ENCODE measurements at regions not wholly inside any gene's neighbourhood (a gene's known extent, or its start where the extent isn't known, plus 50 kb on each side); places are given as distances from the start of the nearest gene placed in this dataset.

- Histone ChIP-seq H3K9ac (ENCODE audit: low read length) (no peak overlapping the region), H3K9me2 (ENCODE audit: insufficient read depth, low read length) (no peaks in the 10 kb centered on the region), H3K9me3 (ENCODE audit: low read length) (no peaks in the 10 kb centered on the region), H2AFZ (ENCODE audit: low read depth, low read length) (no peak overlapping the region), H3K36me3 (ENCODE audit: insufficient read depth, low read length) (no peaks in the 10 kb centered on the region), H3F3A (ENCODE audit: insufficient read depth, low read length, poor library complexity, severe bottlenecking) (no peaks in the 10 kb centered on the region), H3K79me2 (replicated peaks; ENCODE audit: insufficient read depth, low read length) (no peaks in the 10 kb centered on the region), H3K27me3 (ENCODE audit: insufficient read depth, low read depth, low read length) (no peaks in the 10 kb centered on the region), H3K4me2 (ENCODE audit: low read length) (no peak overlapping the region), H3K27ac (ENCODE audit: low read length) (no peak overlapping the region), H4K20me1 (ENCODE audit: insufficient read depth) (no peaks in the 10 kb centered on the region), H3K4me3 (ENCODE audit: low read length) (no peak overlapping the region)
- no peak for TF ChIP-seq RAD21 (conservative IDR thresholded peaks at IDR 0.05)
- no peak for TF ChIP-seq EP300 (conservative IDR thresholded peaks at IDR 0.05; ENCODE audit: poor library complexity, severe bottlenecking)
- TF ChIP-seq SMC3 (conservative IDR thresholded peaks at IDR 0.05; ENCODE audit: poor library complexity) = no peak
- no peak for TF ChIP-seq REST (IDR thresholded peaks at IDR 0.05; ENCODE audit: borderline replicate concordance)
- no peak for TF ChIP-seq POLR2AphosphoS5 (IDR thresholded peaks at IDR 0.05)
- no peak for TF ChIP-seq CTCF (IDR thresholded peaks at IDR 0.05; ENCODE audit: poor library complexity, severe bottlenecking)
- no peak for TF ChIP-seq EZH2 (IDR thresholded peaks at IDR 0.05; ENCODE audit: borderline replicate concordance, insufficient read depth, low read length, poor library complexity, severe bottlenecking)
- no peak for TF ChIP-seq MXI1 (conservative IDR thresholded peaks at IDR 0.05; ENCODE audit: poor library complexity, severe bottlenecking)
- no peak for TF ChIP-seq TAF1 (IDR thresholded peaks at IDR 0.05; ENCODE audit: low read depth)
Measured at GRCh38 chr10:28072573-28072972, 73.7 kb upstream of the ODAD2 start.

GRCh38 chr10:28060031-28060607, 61.2 kb upstream of the ODAD2 start:
- no peaks in the 10 kb centered on the region for H3K9me2 ChIP-seq (ENCODE audit: insufficient read depth, low read length)
- no peaks in the 10 kb centered on the region for H4K20me1 ChIP-seq (ENCODE audit: insufficient read depth)
- no peak overlapping the region for H2AFZ ChIP-seq (ENCODE audit: low read depth, low read length)
- H3K27ac ChIP-seq (ENCODE audit: low read length) = no peak overlapping the region
- TF ChIP-seq CTCF (IDR thresholded peaks at IDR 0.05; ENCODE audit: poor library complexity, severe bottlenecking) (no peak), TAF1 (IDR thresholded peaks at IDR 0.05; ENCODE audit: low read depth) (no peak), SMC3 (conservative IDR thresholded peaks at IDR 0.05; ENCODE audit: poor library complexity) (no peak), RAD21 (conservative IDR thresholded peaks at IDR 0.05) (no peak), EP300 (conservative IDR thresholded peaks at IDR 0.05; ENCODE audit: poor library complexity, severe bottlenecking) (no peak), POLR2AphosphoS5 (IDR thresholded peaks at IDR 0.05) (no peak), MXI1 (conservative IDR thresholded peaks at IDR 0.05; ENCODE audit: poor library complexity, severe bottlenecking) (no peak), REST (IDR thresholded peaks at IDR 0.05; ENCODE audit: borderline replicate concordance) (no peak), EZH2 (IDR thresholded peaks at IDR 0.05; ENCODE audit: borderline replicate concordance, insufficient read depth, low read length, poor library complexity, severe bottlenecking) (no peak)
- no peaks in the 10 kb centered on the region for H3K9me3 ChIP-seq (ENCODE audit: low read length)
- H3F3A ChIP-seq (ENCODE audit: insufficient read depth, low read length, poor library complexity, severe bottlenecking) = no peaks in the 10 kb centered on the region
- no peak overlapping the region for H3K4me3 ChIP-seq (ENCODE audit: low read length)
- H3K4me2 ChIP-seq (ENCODE audit: low read length) = no peak overlapping the region
- H3K79me2 ChIP-seq (replicated peaks; ENCODE audit: insufficient read depth, low read length) = no peaks in the 10 kb centered on the region
- no peaks in the 10 kb centered on the region for H3K36me3 ChIP-seq (ENCODE audit: insufficient read depth, low read length)
- no peaks in the 10 kb centered on the region for H3K27me3 ChIP-seq (ENCODE audit: insufficient read depth, low read depth, low read length)
- H3K9ac ChIP-seq (ENCODE audit: low read length) = no peak overlapping the region

Data from neural cell (in vitro differentiated cells).